ENCODE measurements at regions not wholly inside any gene's neighbourhood (a gene's known extent, or its start where the extent isn't known, plus 50 kb on each side); places are given as distances from the start of the nearest gene placed in this dataset.

DNA sequence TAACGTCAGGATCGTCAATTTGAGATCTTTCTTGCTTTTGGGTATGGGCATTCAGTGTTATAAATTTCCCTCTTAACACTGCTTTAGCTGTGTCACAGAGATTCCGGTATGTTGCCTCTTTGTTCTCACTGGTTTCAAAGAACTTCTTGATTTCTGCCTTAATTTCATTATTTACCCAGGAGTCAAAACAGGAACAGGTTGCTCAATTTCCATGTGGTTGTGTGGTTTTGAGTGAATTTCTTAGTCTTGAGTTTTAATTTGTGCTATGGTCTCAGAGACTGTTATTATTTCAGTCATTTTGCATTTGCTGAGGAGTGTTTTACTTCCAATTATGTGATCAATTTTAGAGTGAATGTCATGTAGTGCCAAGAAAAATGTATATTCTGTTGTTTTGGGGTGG, 153.1 kb downstream of the PCDH17 start:
- H3K4me1 ChIP-seq (ENCODE audit: control insufficient read depth, insufficient read depth, low read length, unreplicated experiment), result no peaks in the 10 kb centered on the region
- H3K79me2 ChIP-seq (ENCODE audit: control insufficient read depth, insufficient read depth, low read length, unreplicated experiment), result no peaks in the 10 kb centered on the region
- H3K36me3 ChIP-seq (ENCODE audit: insufficient read depth, low read length), result no peaks in the 10 kb centered on the region
- H3K27me3 ChIP-seq (ENCODE audit: insufficient read depth, low read length), result no peaks in the 10 kb centered on the region
- no peak overlapping the region for H3K4me3 ChIP-seq (ENCODE audit: low read depth, low read length)
- H2AFZ ChIP-seq (ENCODE audit: low read length, unreplicated experiment), result no peak overlapping the region
- no peak overlapping the region for H3K27ac ChIP-seq (ENCODE audit: low read depth, low read length)

DNA sequence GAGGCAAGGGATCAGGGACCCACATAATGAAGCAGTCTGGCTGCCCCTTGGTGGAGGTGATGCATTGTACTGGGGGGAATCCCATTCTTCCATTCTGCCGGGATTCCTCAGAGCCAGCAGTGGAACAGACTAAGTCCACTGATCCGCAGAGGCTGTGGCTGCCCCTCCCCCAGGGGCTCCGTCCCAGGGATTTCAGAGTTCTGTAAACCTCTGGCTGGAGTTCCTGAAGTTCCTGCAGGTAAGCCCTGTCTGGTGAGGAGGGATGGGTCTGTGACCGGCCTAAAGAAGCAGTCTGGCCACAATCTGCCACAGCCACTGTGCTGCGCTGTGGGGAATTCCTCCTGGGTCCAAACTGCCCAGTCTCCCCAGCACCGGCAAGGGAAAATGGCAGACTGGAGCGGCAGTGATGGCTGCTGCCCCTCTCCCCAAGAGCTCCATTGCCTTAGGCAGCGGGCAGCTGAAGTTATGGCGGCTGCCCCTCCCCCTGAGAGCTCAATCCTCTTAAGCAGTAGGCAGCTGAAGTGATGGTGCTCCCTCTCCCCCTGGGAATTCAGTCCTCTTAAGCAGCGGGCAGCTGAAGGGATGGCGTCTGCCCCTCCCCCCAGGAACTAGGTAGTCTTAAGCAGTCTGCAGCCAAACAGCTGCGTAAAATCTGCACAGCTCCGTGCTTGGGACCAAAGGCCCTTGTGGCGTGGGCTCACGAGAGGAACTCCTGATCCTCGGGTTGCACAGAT, 155.7 kb downstream of the PCDH17 start:
- Histone ChIP-seq H3K79me2 (ENCODE audit: control insufficient read depth, insufficient read depth, low read length, unreplicated experiment) (no peaks in the 10 kb centered on the region), H2AFZ (ENCODE audit: low read length, unreplicated experiment) (no peak overlapping the region), H3K27ac (ENCODE audit: low read depth, low read length) (no peak overlapping the region), H3K27me3 (ENCODE audit: insufficient read depth, low read length) (no peaks in the 10 kb centered on the region), H3K4me1 (ENCODE audit: control insufficient read depth, insufficient read depth, low read length, unreplicated experiment) (no peaks in the 10 kb centered on the region), H3K36me3 (ENCODE audit: insufficient read depth, low read length) (no peaks in the 10 kb centered on the region), H3K4me3 (ENCODE audit: low read depth, low read length) (no peak overlapping the region)

DNA sequence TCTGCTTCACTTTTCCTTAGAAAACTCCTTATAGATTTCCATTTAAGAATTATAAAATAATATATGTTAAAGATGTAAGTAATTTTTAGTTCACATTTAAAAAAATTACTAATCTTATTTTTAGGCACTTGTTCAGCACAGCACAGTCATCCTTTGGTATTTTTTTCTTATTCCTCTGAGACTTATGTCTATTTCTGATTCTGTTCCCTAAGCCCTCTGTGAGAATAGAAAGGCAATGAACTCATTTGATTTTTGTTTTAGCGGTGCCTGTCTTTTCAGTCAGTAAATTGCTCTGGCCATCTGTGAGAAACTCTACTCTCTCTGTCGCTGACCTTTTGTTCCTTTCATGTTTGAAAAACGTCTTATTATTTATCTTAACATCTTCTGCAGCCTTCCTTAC, 168.1 kb downstream of the PCDH17 start:
- no peak overlapping the region for H3K4me3 ChIP-seq (ENCODE audit: low read depth, low read length)
- H2AFZ ChIP-seq (ENCODE audit: low read length, unreplicated experiment), result no peak overlapping the region

DNA sequence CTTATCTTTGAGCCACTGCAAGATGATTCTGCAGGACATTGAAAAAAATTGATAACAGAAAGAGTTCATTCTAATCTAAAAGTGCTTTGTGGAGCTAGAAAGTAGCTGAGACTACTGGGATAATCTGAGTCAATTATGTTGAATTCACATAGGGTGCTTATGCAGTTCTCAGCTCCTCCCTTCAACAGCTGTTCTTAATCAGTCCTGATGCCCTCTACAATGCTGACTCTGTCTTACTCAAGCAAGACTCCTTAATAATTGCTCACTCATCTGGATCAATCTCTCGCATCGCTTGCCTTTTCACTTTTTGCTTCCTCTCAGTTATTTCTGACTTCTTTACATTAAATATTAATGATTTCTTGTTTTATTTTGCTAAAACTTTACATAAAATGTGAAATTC, 182.1 kb downstream of the PCDH17 start:
- Histone ChIP-seq H3K27ac (ENCODE audit: low read depth, low read length) (no peak overlapping the region), H2AFZ (ENCODE audit: low read length, unreplicated experiment) (no peak overlapping the region), H3K4me3 (ENCODE audit: low read depth, low read length) (no peak overlapping the region), H3K36me3 (ENCODE audit: insufficient read depth, low read length) (no peaks in the 10 kb centered on the region), H3K27me3 (ENCODE audit: insufficient read depth, low read length) (no peaks in the 10 kb centered on the region), H3K79me2 (ENCODE audit: control insufficient read depth, insufficient read depth, low read length, unreplicated experiment) (no peaks in the 10 kb centered on the region), H3K4me1 (ENCODE audit: control insufficient read depth, insufficient read depth, low read length, unreplicated experiment) (no peaks in the 10 kb centered on the region)

More for the DNA sequence above, 168.1 kb downstream of the PCDH17 start:
- Histone ChIP-seq H3K36me3 (ENCODE audit: insufficient read depth, low read length) (no peaks in the 10 kb centered on the region), H3K79me2 (ENCODE audit: control insufficient read depth, insufficient read depth, low read length, unreplicated experiment) (no peaks in the 10 kb centered on the region), H3K27ac (ENCODE audit: low read depth, low read length) (no peak overlapping the region), H3K4me1 (ENCODE audit: control insufficient read depth, insufficient read depth, low read length, unreplicated experiment) (no peaks in the 10 kb centered on the region), H3K27me3 (ENCODE audit: insufficient read depth, low read length) (no peaks in the 10 kb centered on the region)

DNA sequence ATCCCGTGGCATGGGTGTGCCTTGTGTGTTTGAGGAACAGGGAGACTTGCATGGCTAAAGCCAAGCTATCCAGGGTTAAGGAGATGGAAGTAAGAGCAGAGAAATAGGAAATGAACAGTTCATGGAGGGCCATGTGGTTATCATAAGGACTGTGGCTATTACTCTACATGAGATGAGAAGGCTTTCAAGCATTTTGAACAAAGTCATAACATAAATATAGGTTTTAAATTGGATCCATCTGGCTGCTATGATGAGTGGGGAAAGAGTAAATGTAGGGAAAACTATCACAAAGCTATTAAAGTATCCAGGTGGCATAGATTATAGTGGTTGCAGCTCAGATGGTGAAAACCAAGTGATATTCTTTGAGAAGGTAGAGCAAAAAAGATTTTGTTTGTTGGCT, 184.1 kb downstream of the PCDH17 start:
- H3K4me3 ChIP-seq (ENCODE audit: low read depth, low read length), result no peak overlapping the region
- H3K4me1 ChIP-seq (ENCODE audit: control insufficient read depth, insufficient read depth, low read length, unreplicated experiment), result no peaks in the 10 kb centered on the region
- no peaks in the 10 kb centered on the region for H3K36me3 ChIP-seq (ENCODE audit: insufficient read depth, low read length)
- H3K27ac ChIP-seq (ENCODE audit: low read depth, low read length), result no peak overlapping the region
- H3K79me2 ChIP-seq (ENCODE audit: control insufficient read depth, insufficient read depth, low read length, unreplicated experiment), result no peaks in the 10 kb centered on the region
- H2AFZ ChIP-seq (ENCODE audit: low read length, unreplicated experiment), result no peak overlapping the region
- no peaks in the 10 kb centered on the region for H3K27me3 ChIP-seq (ENCODE audit: insufficient read depth, low read length)

DNA sequence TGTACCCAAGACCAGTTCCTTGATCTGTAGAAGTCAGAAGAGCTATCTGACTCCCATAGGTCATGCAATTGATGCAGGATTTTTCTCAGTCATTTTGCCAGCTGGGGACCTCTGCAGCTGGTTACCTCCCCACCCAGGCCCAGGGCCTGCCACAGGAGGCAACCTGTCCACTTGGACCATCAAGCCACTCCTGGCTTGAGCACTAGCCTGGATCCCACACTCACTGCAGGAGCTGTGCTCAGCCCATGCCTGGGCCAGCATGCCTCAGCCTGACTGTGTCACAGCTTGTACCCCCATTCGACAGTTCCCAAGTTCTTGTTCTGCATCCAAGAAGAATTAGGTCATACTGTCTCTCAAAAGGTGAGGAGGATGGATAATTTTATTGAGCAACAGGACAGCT, 189.4 kb downstream of the PCDH17 start:
- no peaks in the 10 kb centered on the region for H3K4me1 ChIP-seq (ENCODE audit: control insufficient read depth, insufficient read depth, low read length, unreplicated experiment)
- no peaks in the 10 kb centered on the region for H3K36me3 ChIP-seq (ENCODE audit: insufficient read depth, low read length)
- no peaks in the 10 kb centered on the region for H3K79me2 ChIP-seq (ENCODE audit: control insufficient read depth, insufficient read depth, low read length, unreplicated experiment)
- no peak overlapping the region for H3K27ac ChIP-seq (ENCODE audit: low read depth, low read length)
- no peak overlapping the region for H2AFZ ChIP-seq (ENCODE audit: low read length, unreplicated experiment)
- no peak overlapping the region for H3K4me3 ChIP-seq (ENCODE audit: low read depth, low read length)
- no peaks in the 10 kb centered on the region for H3K27me3 ChIP-seq (ENCODE audit: insufficient read depth, low read length)

DNA sequence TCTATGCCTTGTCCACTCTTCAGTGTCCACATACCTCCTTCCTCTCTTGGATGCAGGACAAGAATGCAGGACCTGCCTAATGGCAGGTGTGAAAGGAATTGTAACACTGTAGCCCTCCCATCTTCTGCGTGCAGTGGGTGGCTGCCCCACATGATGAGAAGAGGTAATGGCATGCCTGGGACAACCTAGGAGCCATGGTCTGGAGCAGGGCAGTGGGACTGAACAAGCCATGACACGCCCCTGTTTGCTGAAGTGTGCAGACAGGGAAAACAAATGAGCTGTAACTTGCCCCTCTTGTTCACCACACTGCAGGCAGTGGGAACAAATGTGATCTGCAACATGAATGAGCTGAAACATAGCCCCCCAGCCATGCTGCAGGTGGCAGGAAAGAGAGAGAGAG, 192.2 kb downstream of the PCDH17 start:
- Histone ChIP-seq H3K36me3 (ENCODE audit: insufficient read depth, low read length) (no peaks in the 10 kb centered on the region), H3K79me2 (ENCODE audit: control insufficient read depth, insufficient read depth, low read length, unreplicated experiment) (no peaks in the 10 kb centered on the region), H2AFZ (ENCODE audit: low read length, unreplicated experiment) (no peak overlapping the region), H3K27me3 (ENCODE audit: insufficient read depth, low read length) (no peaks in the 10 kb centered on the region), H3K4me1 (ENCODE audit: control insufficient read depth, insufficient read depth, low read length, unreplicated experiment) (no peaks in the 10 kb centered on the region), H3K27ac (ENCODE audit: low read depth, low read length) (no peak overlapping the region), H3K4me3 (ENCODE audit: low read depth, low read length) (no peak overlapping the region)

DNA sequence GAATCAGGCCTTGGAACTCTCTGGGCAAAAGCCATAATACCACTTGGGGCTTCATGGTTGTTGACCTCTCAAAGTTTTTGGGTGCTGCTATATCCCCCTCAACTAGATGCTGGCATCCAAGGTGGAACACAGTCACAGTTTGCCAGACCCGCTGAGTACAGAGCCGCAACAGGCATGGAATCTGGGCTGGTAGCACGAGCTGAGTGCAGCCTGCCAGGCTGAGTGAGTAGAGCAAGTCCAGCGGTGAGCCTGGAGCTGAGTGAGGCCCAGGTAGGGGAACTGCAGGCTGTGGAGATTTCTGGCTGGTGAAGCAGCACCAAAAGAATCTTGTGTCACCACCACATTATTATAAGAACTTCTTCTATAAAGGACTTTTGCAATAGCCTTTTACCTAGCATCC, 192.6 kb downstream of the PCDH17 start:
- Histone ChIP-seq H3K79me2 (ENCODE audit: control insufficient read depth, insufficient read depth, low read length, unreplicated experiment) (no peaks in the 10 kb centered on the region), H2AFZ (ENCODE audit: low read length, unreplicated experiment) (no peak overlapping the region), H3K27me3 (ENCODE audit: insufficient read depth, low read length) (no peaks in the 10 kb centered on the region), H3K36me3 (ENCODE audit: insufficient read depth, low read length) (no peaks in the 10 kb centered on the region), H3K4me3 (ENCODE audit: low read depth, low read length) (no peak overlapping the region), H3K4me1 (ENCODE audit: control insufficient read depth, insufficient read depth, low read length, unreplicated experiment) (no peaks in the 10 kb centered on the region), H3K27ac (ENCODE audit: low read depth, low read length) (no peak overlapping the region)

DNA sequence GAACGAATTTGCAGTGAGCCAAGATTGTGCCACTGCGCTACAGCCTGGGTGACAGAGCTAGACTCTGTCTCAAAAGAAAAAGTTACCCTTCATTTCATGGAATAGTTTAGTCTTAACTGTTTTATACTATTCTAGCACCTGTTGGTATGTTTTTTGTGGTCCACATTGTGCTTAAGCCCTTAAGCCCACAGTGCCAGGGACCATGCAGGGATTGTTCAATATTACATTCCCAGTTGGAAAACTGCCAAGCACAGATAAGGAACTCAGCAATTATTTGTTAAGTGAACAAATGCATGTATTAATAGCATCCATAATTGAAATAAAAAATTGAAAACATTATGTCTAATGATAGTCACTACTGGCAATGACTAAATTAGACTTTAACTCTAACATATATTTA, 193.5 kb downstream of the PCDH17 start:
- Histone ChIP-seq H3K4me1 (ENCODE audit: control insufficient read depth, insufficient read depth, low read length, unreplicated experiment) (no peaks in the 10 kb centered on the region), H3K36me3 (ENCODE audit: insufficient read depth, low read length) (no peaks in the 10 kb centered on the region), H3K27ac (ENCODE audit: low read depth, low read length) (no peak overlapping the region), H3K4me3 (ENCODE audit: low read depth, low read length) (no peak overlapping the region), H2AFZ (ENCODE audit: low read length, unreplicated experiment) (no peak overlapping the region), H3K79me2 (ENCODE audit: control insufficient read depth, insufficient read depth, low read length, unreplicated experiment) (no peaks in the 10 kb centered on the region), H3K27me3 (ENCODE audit: insufficient read depth, low read length) (no peaks in the 10 kb centered on the region)

DNA sequence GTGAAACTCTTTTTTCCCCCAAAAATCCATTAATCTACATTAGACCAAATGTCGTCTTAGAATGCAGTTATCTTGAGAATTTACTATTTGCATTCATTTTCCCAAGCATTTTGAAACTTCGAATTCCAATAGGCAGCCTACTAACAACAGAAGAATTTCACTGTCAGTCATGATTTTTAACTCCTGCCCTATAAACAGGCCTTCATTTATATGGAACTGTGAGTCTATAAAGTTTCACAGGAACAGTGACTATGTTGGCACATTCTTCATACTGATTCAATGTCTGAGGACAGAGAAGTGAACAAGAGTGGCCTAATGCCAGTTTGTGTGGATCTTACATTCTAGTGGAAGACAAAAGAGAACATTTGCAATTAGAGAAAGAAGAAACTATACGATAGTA, 198.0 kb downstream of the PCDH17 start:
- Histone ChIP-seq H3K79me2 (ENCODE audit: control insufficient read depth, insufficient read depth, low read length, unreplicated experiment) (no peaks in the 10 kb centered on the region), H3K4me1 (ENCODE audit: control insufficient read depth, insufficient read depth, low read length, unreplicated experiment) (no peaks in the 10 kb centered on the region), H2AFZ (ENCODE audit: low read length, unreplicated experiment) (no peak overlapping the region), H3K36me3 (ENCODE audit: insufficient read depth, low read length) (no peaks in the 10 kb centered on the region), H3K4me3 (ENCODE audit: low read depth, low read length) (no peak overlapping the region), H3K27ac (ENCODE audit: low read depth, low read length) (no peak overlapping the region), H3K27me3 (ENCODE audit: insufficient read depth, low read length) (no peaks in the 10 kb centered on the region)

DNA sequence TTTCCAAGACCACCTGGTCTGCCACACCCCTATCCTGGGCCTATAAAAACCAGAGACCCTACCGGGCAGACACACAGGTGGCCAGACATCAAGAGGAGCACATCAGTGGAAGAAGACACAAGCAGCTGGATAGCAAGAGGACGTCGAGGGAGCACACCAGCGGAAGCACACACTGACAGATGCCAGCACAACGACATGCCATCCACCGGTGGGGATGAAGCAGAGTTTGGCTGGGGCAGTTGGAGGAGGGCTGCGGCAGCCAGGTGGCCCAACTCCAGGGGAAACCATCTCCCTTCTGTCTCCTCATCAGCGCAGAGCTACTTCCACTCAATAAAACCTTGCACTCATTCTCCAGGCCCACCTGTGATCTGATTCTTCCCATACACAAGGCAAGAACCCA, 200.6 kb downstream of the PCDH17 start:
- H3K4me1 ChIP-seq (ENCODE audit: control insufficient read depth, insufficient read depth, low read length, unreplicated experiment), result no peaks in the 10 kb centered on the region
- no peak overlapping the region for H2AFZ ChIP-seq (ENCODE audit: low read length, unreplicated experiment)
- no peaks in the 10 kb centered on the region for H3K79me2 ChIP-seq (ENCODE audit: control insufficient read depth, insufficient read depth, low read length, unreplicated experiment)
- H3K36me3 ChIP-seq (ENCODE audit: insufficient read depth, low read length), result no peaks in the 10 kb centered on the region
- no peak overlapping the region for H3K4me3 ChIP-seq (ENCODE audit: low read depth, low read length)
- H3K27ac ChIP-seq (ENCODE audit: low read depth, low read length), result no peak overlapping the region
- no peaks in the 10 kb centered on the region for H3K27me3 ChIP-seq (ENCODE audit: insufficient read depth, low read length)
